HG02885 (cell line): ENCODE measurements at regions not wholly inside any gene's neighbourhood (a gene's known extent, or its start where the extent isn't known, plus 50 kb on each side); places are given as distances from the start of the nearest gene placed in this dataset.

Experiments
- ATAC-seq: cut with Tn5 transposase; IDR thresholded peaks from one replicate; pipeline ENCODE4 v1.9.1; 2021; ENCODE audit warnings: mild to moderate bottlenecking; ENCODE audit not compliant: unreplicated experiment, poor library complexity

- no peak for ATAC-seq
These were observed 512.7 kb downstream of the PREX1 start for GRCh38 chr20:48314925-48315592.

GRCh38 chr20:48313324-48313723 is 514.5 kb downstream of the PREX1 start:
- ATAC-seq = no peak

- no peak for ATAC-seq
These were observed 515.8 kb downstream of the PREX1 start for GRCh38 chr20:48311956-48312355.

GRCh38 chr20:48310305-48310704 is 517.5 kb downstream of the PREX1 start:
- no peak for ATAC-seq

- ATAC-seq = no peak
These were observed 518.5 kb downstream of the PREX1 start for GRCh38 chr20:48309293-48309692.

- no peak for ATAC-seq
These were observed 518.9 kb downstream of the PREX1 start for GRCh38 chr20:48308882-48309281.

- ATAC-seq = no peak
These were observed 519.5 kb downstream of the PREX1 start for GRCh38 chr20:48308232-48308781.

- ATAC-seq = no peak
These were observed 520.5 kb downstream of the PREX1 start for GRCh38 chr20:48307277-48307676.

- ATAC-seq = no peak
These were observed 517.7 kb upstream of the SULF2 start for GRCh38 chr20:48302844-48303542.

GRCh38 chr20:48302149-48302548 is 516.9 kb upstream of the SULF2 start:
- ATAC-seq = no peak

GRCh38 chr20:48301189-48301588 is 515.9 kb upstream of the SULF2 start:
- no peak for ATAC-seq

GRCh38 chr20:48300529-48300928 is 515.2 kb upstream of the SULF2 start:
- no peak for ATAC-seq

- ATAC-seq = no peak
These were observed 513.7 kb upstream of the SULF2 start for GRCh38 chr20:48298851-48299484.

GRCh38 chr20:48298433-48298832 is 513.2 kb upstream of the SULF2 start:
- ATAC-seq = no peak

- no peak for ATAC-seq
These were observed 510.7 kb upstream of the SULF2 start for GRCh38 chr20:48295966-48296421.

GRCh38 chr20:48295445-48295903 is 510.2 kb upstream of the SULF2 start:
- ATAC-seq = no peak

- no peak for ATAC-seq
These were observed 509.7 kb upstream of the SULF2 start for GRCh38 chr20:48294942-48295341.

- ATAC-seq = no peak
These were observed 508.9 kb upstream of the SULF2 start for GRCh38 chr20:48294196-48294595.

- ATAC-seq = no peak
These were observed 508.4 kb upstream of the SULF2 start for GRCh38 chr20:48293671-48294070.

GRCh38 chr20:48292806-48293205 is 507.5 kb upstream of the SULF2 start:
- ATAC-seq = no peak

GRCh38 chr20:48291896-48292295 is 506.6 kb upstream of the SULF2 start:
- no peak for ATAC-seq
